Urothelium cell line (cell line): ENCODE measurements at regions not wholly inside any gene's neighbourhood (a gene's known extent, or its start where the extent isn't known, plus 50 kb on each side); places are given as distances from the start of the nearest gene placed in this dataset.
"Not testable (repeated sequence)": the region's sequence is repeated elsewhere in the genome, so short reads cannot be mapped to it uniquely, and the experiment has no call there.

Experiments used
- DNase-seq: peaks from one replicate; pipeline ENCODE4 v3.0.0; 2011; ENCODE audit warnings: low spot score, mixed read lengths
- FAIRE-seq: peaks from 2 replicates; lab custom pipeline; 2011; peaks lifted over from hg19 to GRCh38; lab: Jason Lieb, UNC

GRCh38 chrX:55326985-55327384, 62.3 kb upstream of the PAGE3 start:
- FAIRE-seq (no peak), DNase-seq (no peak)

- no peak for FAIRE-seq
- no peak for DNase-seq
Observed at GRCh38 chrX:55335296-55335695, 70.6 kb upstream of the PAGE3 start.

- DNase-seq (no peak), FAIRE-seq (no peak)
Observed at GRCh38 chrX:55336176-55336575, 71.5 kb upstream of the PAGE3 start.

- DNase-seq (no peak), FAIRE-seq (no peak)
Observed at GRCh38 chrX:55340896-55341433, 76.2 kb upstream of the PAGE3 start.

GRCh38 chrX:55342533-55343501, 78.1 kb upstream of the PAGE3 start:
- FAIRE-seq (no peak), DNase-seq (peak; percentile 48)

GRCh38 chrX:55356609-55357008, 91.9 kb upstream of the PAGE3 start:
- no peak for FAIRE-seq
- no peak for DNase-seq

GRCh38 chrX:55357236-55357635, 92.5 kb upstream of the PAGE3 start:
- FAIRE-seq, result no peak

GRCh38 chrX:55379396-55379795, 72.5 kb upstream of the MAGEH1 start:
- no peak for FAIRE-seq
- no peak for DNase-seq

More at GRCh38 chrX:55357236-55357635, 92.5 kb upstream of the PAGE3 start:
- no peak for DNase-seq

GRCh38 chrX:55389376-55389775, 62.6 kb upstream of the MAGEH1 start:
- DNase-seq (no peak), FAIRE-seq (no peak)

- FAIRE-seq, result not testable (repeated sequence)
Observed at GRCh38 chrX:55396836-55397235, 55.1 kb upstream of the MAGEH1 start.

More at GRCh38 chrX:55396836-55397235, 55.1 kb upstream of the MAGEH1 start:
- DNase-seq, result not testable (repeated sequence)
